K562 (cell line): ENCODE measurements at regions not wholly inside any gene's neighbourhood (a gene's known extent, or its start where the extent isn't known, plus 50 kb on each side); places are given as distances from the start of the nearest gene placed in this dataset.

Source experiments
- ATAC-seq: fragments of 200-7000 bp; cut with Tn5 transposase; 3 replicates; pipeline ENCODE4 v1.9.1; 2020; ENCODE audit warnings: moderate library complexity
- BruUV-seq: library from RNA; stranded (reverse); fragments of 400-500 nt; replicated peaks from 2 replicates; lab custom pipeline; 2021; lab: Mats Ljungman, UMichigan
- CTCF ChIA-PET: fragments of 300-600 bp; formaldehyde crosslinking; extraction: SDS; loops from one replicate; lab custom pipeline; 2021; ENCODE audit warnings: low intra/inter-chr PET ratio; lab: Yijun Ruan, JAX
- POLR2A ChIA-PET: fragments of 300-600, 350-650 bp; sonication (Branson Sonifier 250); formaldehyde crosslinking; extraction: SDS; loops from one replicate; lab custom pipeline; 2021; ENCODE audit warnings: antibody characterized with exemption, inconsistent platforms; lab: Yijun Ruan, JAX
- DNase-seq, 4 experiments: peaks; one replicate each; pipeline versions ENCODE4 v3.0.0 to v3.0.0-alpha.2; 2011 to 2018; ENCODE audit warnings: low spot score in 3 of 4, mixed read lengths in 3 of 4; ENCODE audit errors: extremely low read depth in 1 of 4
- FAIRE-seq: peaks from 2 replicates; lab custom pipeline; 2011; peaks lifted over from hg19 to GRCh38; lab: Jason Lieb, UNC
- H2AFZ ChIP-seq: 2 replicates; pipeline ENCODE4 v1.6.0; 2011; ENCODE audit warnings: low read depth, low read length, control low read depth, inconsistent platforms
- H3K27ac ChIP-seq: fragments of 200-600 bp; 3 replicates; pipeline ENCODE4 v1.8.0; 2011; ENCODE audit warnings: low read depth, mild to moderate bottlenecking, control low read depth, inconsistent platforms, low read length, moderate library complexity, mixed read lengths; ENCODE audit errors: extremely low read depth
- H3K27me3 ChIP-seq, 2 experiments: fragments of 300-600 bp in 1 of 2; 2 replicates in 1 of 2; 3 replicates in 1 of 2; pipeline versions ENCODE4 v1.6.0 to v1.8.0; 2011; ENCODE audit warnings: inconsistent platforms in 2 of 2, low read length in 2 of 2, mild to moderate bottlenecking in 1 of 2, mixed read lengths in 1 of 2, moderate library complexity in 1 of 2; ENCODE audit not compliant: control insufficient read depth in 2 of 2, insufficient read depth in 2 of 2
- H3K36me3 ChIP-seq: fragments of 300-600 bp; 3 replicates; pipeline ENCODE4 v1.8.0; 2011; ENCODE audit warnings: mild to moderate bottlenecking, low read length, inconsistent platforms; ENCODE audit not compliant: control insufficient read depth, insufficient read depth
- H3K4me1 ChIP-seq, 2 experiments: fragments of 200-600 bp in 1 of 2; replicated peaks in 1 of 2; 2 replicates in 1 of 2; 3 replicates in 1 of 2; pipeline versions ENCODE4 v1.5.1 to v1.8.0; 2011; ENCODE audit warnings: inconsistent platforms in 2 of 2, low read length in 2 of 2, mild to moderate bottlenecking in 1 of 2, mixed read lengths in 1 of 2, moderate library complexity in 1 of 2; ENCODE audit not compliant: control insufficient read depth in 2 of 2, insufficient read depth in 2 of 2
- H3K4me2 ChIP-seq: 2 replicates; pipeline ENCODE4 v1.6.1; 2011; ENCODE audit warnings: low read length, control low read depth, inconsistent platforms, mixed read lengths; ENCODE audit not compliant: insufficient read depth
- H3K4me3 ChIP-seq: fragments of 200-600 bp; sonication (generic), shearing (Covaris generic); 2 replicates; pipeline ENCODE4 v1.5.1; 2016; ENCODE audit warnings: control low read depth, inconsistent platforms
- H3K79me2 ChIP-seq: fragments of 200-600 bp; 3 replicates; pipeline ENCODE4 v1.8.0; 2011; ENCODE audit warnings: low read length, inconsistent platforms; ENCODE audit not compliant: control insufficient read depth, insufficient read depth
- H3K9ac ChIP-seq, 2 experiments: 2 replicates each; pipeline versions ENCODE4 v1.6.0 to v1.6.1; 2011; ENCODE audit warnings: low read depth in 2 of 2, low read length in 2 of 2, control low read depth in 1 of 2, inconsistent platforms in 1 of 2, mild to moderate bottlenecking in 1 of 2, mixed read lengths in 1 of 2; ENCODE audit not compliant: insufficient read depth in 1 of 2
- H3K9me1 ChIP-seq: one replicate; pipeline ENCODE4 v1.6.0; 2011; ENCODE audit warnings: inconsistent platforms, mild to moderate bottlenecking, low read length, moderate library complexity; ENCODE audit not compliant: control insufficient read depth, insufficient read depth
- H3K9me3 ChIP-seq: replicated peaks from 2 replicates; pipeline ENCODE4 v1.5.1; 2011; ENCODE audit warnings: low read depth, low read length, inconsistent platforms; ENCODE audit not compliant: control insufficient read depth, insufficient read depth
- H4K20me1 ChIP-seq: replicated peaks from 2 replicates; pipeline ENCODE4 v1.6.1; 2011; ENCODE audit warnings: low read length, inconsistent platforms, mixed read lengths; ENCODE audit not compliant: control insufficient read depth, insufficient read depth
- ARNT ChIP-seq, 2 experiments: fragments of 450-650 bp; IDR thresholded peaks; 2 replicates each; pipeline ENCODE4 v1.6.1; 2016; ENCODE audit warnings: mild to moderate bottlenecking in 1 of 2
- BRD4 ChIP-seq: fragments of 200-600 bp; sonication (generic); IDR thresholded peaks from 2 replicates; pipeline ENCODE4 v1.6.1; 2017; ENCODE audit warnings: inconsistent platforms
- BRF1 ChIP-seq: IDR thresholded peaks from 3 replicates; pipeline ENCODE4 v1.6.1; 2011; ENCODE audit warnings: borderline replicate concordance, mild to moderate bottlenecking; ENCODE audit not compliant: insufficient read length; ENCODE audit errors: extremely low read depth
- CBFA2T3 ChIP-seq: fragments of 450-650 bp; IDR thresholded peaks from 2 replicates; pipeline ENCODE4 v1.6.1; 2017
- CCNT2 ChIP-seq: IDR thresholded peaks from 2 replicates; pipeline ENCODE4 v1.6.1; 2011; ENCODE audit warnings: borderline replicate concordance, low read depth, mild to moderate bottlenecking, moderate library complexity, mixed read lengths, low read length; ENCODE audit not compliant: insufficient read length; ENCODE audit errors: extremely low read depth
- SNIP1 ChIP-seq: fragments of 450-650 bp; IDR thresholded peaks from 2 replicates; pipeline ENCODE4 v1.7.1; 2017; ENCODE audit warnings: low read depth, mild to moderate bottlenecking
- ZNF140 ChIP-seq: fragments of 250-450 bp; sonication (Bioruptor Pico); IDR thresholded peaks from 2 replicates; pipeline ENCODE4 v1.8.0; 2021; ENCODE audit warnings: moderate library complexity, mild to moderate bottlenecking, inconsistent platforms
- ZNF444 ChIP-seq: fragments of 250-450 bp; sonication (Bioruptor Pico); IDR thresholded peaks from 2 replicates; pipeline ENCODE4 v1.4.0; 2020; ENCODE audit warnings: mild to moderate bottlenecking, moderate library complexity
- WGBS: fragments of 100-300 bp; shearing (Covaris generic); methylation state at CpG from one replicate; pipeline ENCODE4 v1.1.6; 2016; ENCODE audit warnings: low coverage, mixed read lengths; ENCODE audit not compliant: insufficient coverage; ENCODE audit errors: missing lambda C conversion rate; 5-methylcytosine and 5-hydroxymethylcytosine counted together
- in situ Hi-C: fragments of 300-500 bp; cut with MboI; formaldehyde crosslinking; loops from 4 replicates; pipeline ENCODE4 v1.15.0; 2018; ENCODE audit warnings: inconsistent platforms, mixed read lengths
- intact Hi-C: fragments of 100-400 bp; cut with micrococcal nuclease; formaldehyde crosslinking; loops from 2 replicates; pipeline ENCODE4 v1.14.2; 2022
- TF ChIP-seq, protein P1 (sequence below): fragments of 250-450 bp; sonication (Bioruptor Pico); IDR thresholded peaks from 2 replicates; pipeline ENCODE4 v1.5.0; 2022; ENCODE audit warnings: mild to moderate bottlenecking
- TF ChIP-seq, protein P2 (sequence below), 3 experiments: fragments of 200-800 bp in 1 of 3; sonication (Bioruptor generic) in 1 of 3; sonication (generic) in 1 of 3; formaldehyde crosslinking in 1 of 3; IDR thresholded peaks; 2 replicates each; pipeline versions ENCODE4 v1.6.1 to v1.8.0; 2016 to 2022; ENCODE audit warnings: mild to moderate bottlenecking in 2 of 3, missing compliant biosample characterization in 2 of 3, missing genetic modification characterization in 2 of 3, missing genetic modification reagents in 1 of 3
- TF ChIP-seq, protein P3 (sequence below): sonication (generic); formaldehyde crosslinking; IDR thresholded peaks from 2 replicates; pipeline ENCODE4 v1.8.0; 2022; ENCODE audit warnings: mild to moderate bottlenecking, missing genetic modification reagents

DNA sequence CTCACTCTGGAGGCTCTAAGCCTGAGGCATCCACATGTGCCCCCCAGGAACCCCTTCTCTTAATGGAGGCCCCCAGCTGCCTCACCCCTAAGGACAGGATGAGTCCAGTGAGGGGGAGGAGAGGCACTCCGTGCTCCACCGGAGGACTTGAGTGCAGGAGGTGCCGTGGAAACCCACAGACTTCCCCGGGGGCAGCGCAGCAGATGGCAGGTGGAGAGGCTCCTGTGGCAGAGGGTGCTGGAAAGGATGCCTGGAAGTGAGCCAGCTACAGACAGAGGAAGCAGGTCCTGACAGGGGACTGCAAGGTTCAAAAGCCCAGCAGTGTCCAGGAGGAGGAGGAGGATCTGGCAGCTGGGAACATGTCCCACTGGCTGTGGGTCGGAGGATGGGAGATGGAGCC is 1384.0 kb downstream of the TBC1D22A start (continued):
- no peak for TF ChIP-seq ARNT (IDR thresholded peaks at IDR 0.05)
- no peak for TF ChIP-seq ZNF444
- TF ChIP-seq, protein P1, sequence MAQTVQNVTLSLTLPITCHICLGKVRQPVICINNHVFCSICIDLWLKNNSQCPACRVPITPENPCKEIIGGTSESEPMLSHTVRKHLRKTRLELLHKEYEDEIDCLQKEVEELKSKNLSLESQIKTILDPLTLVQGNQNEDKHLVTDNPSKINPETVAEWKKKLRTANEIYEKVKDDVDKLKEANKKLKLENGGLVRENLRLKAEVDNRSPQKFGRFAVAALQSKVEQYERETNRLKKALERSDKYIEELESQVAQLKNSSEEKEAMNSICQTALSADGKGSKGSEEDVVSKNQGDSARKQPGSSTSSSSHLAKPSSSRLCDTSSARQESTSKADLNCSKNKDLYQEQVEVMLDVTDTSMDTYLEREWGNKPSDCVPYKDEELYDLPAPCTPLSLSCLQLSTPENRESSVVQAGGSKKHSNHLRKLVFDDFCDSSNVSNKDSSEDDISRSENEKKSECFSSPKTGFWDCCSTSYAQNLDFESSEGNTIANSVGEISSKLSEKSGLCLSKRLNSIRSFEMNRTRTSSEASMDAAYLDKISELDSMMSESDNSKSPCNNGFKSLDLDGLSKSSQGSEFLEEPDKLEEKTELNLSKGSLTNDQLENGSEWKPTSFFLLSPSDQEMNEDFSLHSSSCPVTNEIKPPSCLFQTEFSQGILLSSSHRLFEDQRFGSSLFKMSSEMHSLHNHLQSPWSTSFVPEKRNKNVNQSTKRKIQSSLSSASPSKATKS, result no peak

DNA sequence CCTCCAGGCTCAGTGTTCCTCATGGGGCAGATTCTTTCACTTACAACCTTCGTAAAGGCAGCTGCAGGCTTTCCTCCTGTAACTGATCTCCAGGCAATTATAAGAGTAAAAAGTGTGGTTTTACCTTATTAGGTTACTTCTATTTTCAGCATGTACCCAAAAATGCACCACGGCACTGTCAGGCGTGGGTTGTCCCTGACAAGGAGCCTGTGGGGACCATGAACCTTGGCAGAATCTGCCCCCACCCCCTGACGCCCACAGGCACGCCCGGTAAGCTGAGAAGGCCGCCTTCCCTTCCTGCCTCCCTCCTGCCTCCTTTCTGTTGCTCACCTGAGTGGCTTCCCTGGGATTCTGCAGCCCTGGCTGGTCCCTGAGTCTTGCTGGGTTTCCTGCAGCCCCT is 1383.3 kb downstream of the TBC1D22A start:
- Histone ChIP-seq H4K20me1 (0 out of 2 replicates have a peak, but pooled peaks cover 5% of the 10 kb centered on the region), H3K9me1 (no peaks in the 10 kb centered on the region), H3K4me2 (no peak overlapping the region), H3K9me3 (no peaks in the 10 kb centered on the region), H3K4me3 (no peak overlapping the region), H3K27ac (no peak overlapping the region), H2AFZ (no peak overlapping the region), H3K9ac (no peak overlapping the region), H3K79me2 (no peaks in the 10 kb centered on the region), H3K4me1 (no peaks in the 10 kb centered on the region), H3K27me3 (peaks cover 0 to 10% of the 10 kb centered on the region in 2 experiments; a peak in 1 of 5 replicates), H3K36me3 (no peaks in the 10 kb centered on the region)
- TF ChIP-seq CBFA2T3 (no peak), SNIP1 (no peak), ZNF140 (CRISPR knock-in tag) (no peak), CCNT2 (no peak), BRF1 (no peak), BRD4 (no peak)
- TF ChIP-seq, protein P2, sequence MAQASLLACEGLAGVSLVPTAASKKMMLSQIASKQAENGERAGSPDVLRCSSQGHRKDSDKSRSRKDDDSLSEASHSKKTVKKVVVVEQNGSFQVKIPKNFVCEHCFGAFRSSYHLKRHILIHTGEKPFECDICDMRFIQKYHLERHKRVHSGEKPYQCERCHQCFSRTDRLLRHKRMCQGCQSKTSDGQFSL (CRISPR knock-in tag; IDR thresholded peaks at IDR 0.05), result no peak
- TF ChIP-seq, protein P2 (tag; IDR thresholded peaks at IDR 0.05), result no peak
- TF ChIP-seq, protein P3, sequence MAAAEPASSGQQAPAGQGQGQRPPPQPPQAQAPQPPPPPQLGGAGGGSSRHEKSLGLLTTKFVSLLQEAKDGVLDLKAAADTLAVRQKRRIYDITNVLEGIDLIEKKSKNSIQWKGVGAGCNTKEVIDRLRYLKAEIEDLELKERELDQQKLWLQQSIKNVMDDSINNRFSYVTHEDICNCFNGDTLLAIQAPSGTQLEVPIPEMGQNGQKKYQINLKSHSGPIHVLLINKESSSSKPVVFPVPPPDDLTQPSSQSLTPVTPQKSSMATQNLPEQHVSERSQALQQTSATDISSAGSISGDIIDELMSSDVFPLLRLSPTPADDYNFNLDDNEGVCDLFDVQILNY (CRISPR knock-in tag), result no peak
- no peak for FAIRE-seq
- intact Hi-C loops (no loop called here), in situ Hi-C loops (no loop called here)
- BruUV-seq, result no TSS peak
- no peak for ATAC-seq
- POLR2A ChIA-PET, result interaction anchor here (0.5 to 0.6 kb wide), 2 partner anchors 63 to 593 kb away, joined by 3 read pairs; no protein-coding TSS in a partner anchor
- WGBS, result 0% methylated on average over 3 of the region's 7 CpGs
- DNase-seq, result no peak
- CTCF ChIA-PET, result no interaction called here
